HG03066 (cell line): ENCODE measurements at regions not wholly inside any gene's neighbourhood (a gene's known extent, or its start where the extent isn't known, plus 50 kb on each side); places are given as distances from the start of the nearest gene placed in this dataset.

Experiments
- ATAC-seq: cut with Tn5 transposase; IDR thresholded peaks from one replicate; pipeline ENCODE4 v1.9.1; 2021; ENCODE audit warnings: low read depth; ENCODE audit not compliant: unreplicated experiment

DNA sequence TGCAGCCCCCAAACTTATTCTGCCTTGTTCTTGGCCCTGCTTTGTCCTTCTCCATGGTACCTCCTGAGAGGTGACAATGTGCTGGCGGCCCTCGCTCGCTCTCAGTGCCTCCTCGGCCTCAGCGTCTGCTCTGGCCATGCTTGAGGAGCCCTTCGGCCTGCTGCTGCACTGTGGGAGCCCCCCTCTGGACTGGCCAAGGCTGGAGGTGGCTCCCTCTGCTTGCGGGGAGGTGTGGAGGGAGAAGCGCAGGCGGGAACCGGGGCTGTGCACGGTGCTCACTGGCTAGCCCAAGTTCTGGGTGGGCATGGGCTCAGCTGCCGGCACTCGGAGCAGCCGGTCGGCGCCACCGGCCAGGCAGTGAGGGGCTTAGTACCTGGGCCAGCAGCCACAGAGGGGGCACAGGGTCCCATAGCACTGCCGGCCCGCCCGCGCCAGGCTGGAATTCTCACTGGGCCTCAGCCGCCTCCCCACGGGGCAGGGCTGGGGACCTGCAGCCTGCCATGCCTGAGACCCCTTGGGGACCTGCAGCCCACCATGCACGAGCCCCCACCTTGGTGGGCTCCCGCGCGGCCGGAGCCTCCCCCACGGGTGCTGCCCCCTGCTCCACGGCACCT, 55.9 kb upstream of the RALGAPA2 start:
- ATAC-seq: no peak

DNA sequence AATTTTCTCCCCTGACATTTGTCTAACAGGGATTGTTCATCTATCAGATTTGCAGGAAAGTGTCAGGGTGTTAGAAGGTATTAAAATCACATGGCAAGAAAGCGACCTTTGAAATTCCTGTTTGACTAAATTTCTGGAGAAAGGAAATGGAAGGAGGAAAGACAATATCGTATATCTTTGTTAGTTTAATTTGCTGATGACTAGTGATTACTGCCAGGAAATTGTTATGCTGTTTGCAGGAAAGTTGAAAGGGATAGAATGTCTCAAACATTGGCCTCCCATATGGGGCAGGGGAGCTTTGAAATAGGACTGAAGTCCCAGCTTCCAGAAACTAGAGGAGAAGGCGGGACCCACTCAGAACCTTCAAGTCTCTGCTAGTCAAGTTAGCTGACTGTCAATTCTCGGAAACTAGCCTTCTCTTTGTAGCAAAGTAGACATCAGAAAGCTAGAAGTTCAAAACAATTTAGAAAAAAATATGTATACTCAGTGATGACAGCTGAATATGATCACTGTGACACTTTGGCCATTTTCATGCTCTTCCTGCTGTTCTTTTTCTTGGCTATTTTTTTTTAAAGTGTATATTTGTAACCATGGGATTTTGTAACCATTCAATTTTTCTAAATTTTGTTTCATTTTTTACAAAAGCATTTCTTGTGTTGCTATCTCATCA, 53.4 kb upstream of the RALGAPA2 start:
- no peak for ATAC-seq

GRCh38 chr20:20763650-20764049, 51.2 kb upstream of the RALGAPA2 start:
- no peak for ATAC-seq
